Fibroblast of pulmonary artery (primary cell): ENCODE measurements at regions not wholly inside any gene's neighbourhood (a gene's known extent, or its start where the extent isn't known, plus 50 kb on each side); places are given as distances from the start of the nearest gene placed in this dataset.

ENCODE experiments used
- DNase-seq: peaks from one replicate; pipeline ENCODE4 v3.0.0-alpha.2; 2010; ENCODE audit warnings: low read depth
- H3K4me3 ChIP-seq: replicated peaks from 2 replicates; pipeline ENCODE4 v1.5.1; 2011; ENCODE audit warnings: low read depth, mild to moderate bottlenecking, control low read depth, low read length, moderate library complexity
- TF ChIP-seq, protein P1 (sequence below): IDR thresholded peaks from 2 replicates; pipeline ENCODE4 v1.5.1; 2011; ENCODE audit warnings: mild to moderate bottlenecking, control low read depth, low read length, inconsistent platforms; ENCODE audit errors: missing control alignments

DNA sequence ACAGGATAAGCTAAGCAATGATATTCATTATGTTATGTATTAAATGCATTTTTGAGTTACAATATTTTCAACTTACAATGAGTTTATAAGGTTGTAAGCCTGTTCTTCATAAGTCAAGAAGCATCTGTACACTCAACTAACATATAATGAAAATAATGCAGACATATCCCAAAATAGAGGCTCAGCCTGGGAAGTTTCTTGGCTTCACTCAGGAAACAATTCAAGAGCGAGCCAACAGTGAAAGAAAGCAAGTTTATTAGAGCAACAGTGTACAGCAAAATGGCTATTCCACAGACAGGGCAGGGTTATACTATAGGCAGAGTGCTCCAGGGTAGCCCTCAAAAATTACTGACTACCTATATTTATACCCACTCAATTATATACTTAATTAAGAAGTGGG lies 1581.8 kb downstream of the HACE1 start:
- DNase-seq, result no peak
- no peak overlapping the region for H3K4me3 ChIP-seq
- TF ChIP-seq, protein P1, sequence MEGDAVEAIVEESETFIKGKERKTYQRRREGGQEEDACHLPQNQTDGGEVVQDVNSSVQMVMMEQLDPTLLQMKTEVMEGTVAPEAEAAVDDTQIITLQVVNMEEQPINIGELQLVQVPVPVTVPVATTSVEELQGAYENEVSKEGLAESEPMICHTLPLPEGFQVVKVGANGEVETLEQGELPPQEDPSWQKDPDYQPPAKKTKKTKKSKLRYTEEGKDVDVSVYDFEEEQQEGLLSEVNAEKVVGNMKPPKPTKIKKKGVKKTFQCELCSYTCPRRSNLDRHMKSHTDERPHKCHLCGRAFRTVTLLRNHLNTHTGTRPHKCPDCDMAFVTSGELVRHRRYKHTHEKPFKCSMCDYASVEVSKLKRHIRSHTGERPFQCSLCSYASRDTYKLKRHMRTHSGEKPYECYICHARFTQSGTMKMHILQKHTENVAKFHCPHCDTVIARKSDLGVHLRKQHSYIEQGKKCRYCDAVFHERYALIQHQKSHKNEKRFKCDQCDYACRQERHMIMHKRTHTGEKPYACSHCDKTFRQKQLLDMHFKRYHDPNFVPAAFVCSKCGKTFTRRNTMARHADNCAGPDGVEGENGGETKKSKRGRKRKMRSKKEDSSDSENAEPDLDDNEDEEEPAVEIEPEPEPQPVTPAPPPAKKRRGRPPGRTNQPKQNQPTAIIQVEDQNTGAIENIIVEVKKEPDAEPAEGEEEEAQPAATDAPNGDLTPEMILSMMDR, result no peak

DNA sequence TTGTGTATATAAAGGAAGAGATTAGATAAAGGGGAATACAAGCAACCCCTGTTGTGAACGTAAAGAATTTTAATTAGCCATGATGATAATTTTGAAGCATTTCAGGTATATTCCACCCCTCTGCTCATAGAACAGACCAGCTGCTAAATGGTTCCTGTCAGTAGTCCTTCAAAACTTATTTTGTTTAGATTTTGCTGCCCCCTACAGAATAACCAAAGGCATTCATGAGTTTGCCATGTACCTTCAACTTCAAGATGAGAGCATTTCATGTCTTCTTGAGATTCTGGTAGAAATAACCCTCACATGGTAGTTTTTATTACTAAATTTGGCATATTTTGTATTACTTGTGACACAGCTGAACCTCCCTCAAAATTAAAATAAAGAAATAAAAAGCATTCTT lies 1586.7 kb downstream of the HACE1 start:
- TF ChIP-seq, protein P1, result peak; percentile 15
- peak; percentile 1 for DNase-seq
- no peak overlapping the region for H3K4me3 ChIP-seq

DNA sequence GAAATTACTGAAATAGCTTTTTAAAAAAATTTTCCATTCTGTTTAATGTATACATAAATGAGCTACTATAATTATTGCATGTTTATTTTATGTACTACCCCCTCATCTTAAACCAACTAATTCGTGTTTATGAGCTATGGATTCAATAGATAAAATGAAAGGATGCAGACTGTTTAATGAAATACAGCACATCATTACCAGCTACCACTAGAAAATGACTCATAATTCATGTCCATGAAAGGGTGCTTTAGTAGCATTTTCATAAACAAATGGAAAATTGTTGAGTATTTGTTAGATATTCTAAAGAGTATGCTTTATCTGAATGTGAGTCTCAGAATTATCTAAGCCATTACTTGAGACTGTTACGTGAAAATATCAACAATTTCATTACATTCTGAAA lies 1590.1 kb downstream of the HACE1 start:
- TF ChIP-seq, protein P1, result no peak
- DNase-seq, result no peak
- H3K4me3 ChIP-seq, result no peak overlapping the region

DNA sequence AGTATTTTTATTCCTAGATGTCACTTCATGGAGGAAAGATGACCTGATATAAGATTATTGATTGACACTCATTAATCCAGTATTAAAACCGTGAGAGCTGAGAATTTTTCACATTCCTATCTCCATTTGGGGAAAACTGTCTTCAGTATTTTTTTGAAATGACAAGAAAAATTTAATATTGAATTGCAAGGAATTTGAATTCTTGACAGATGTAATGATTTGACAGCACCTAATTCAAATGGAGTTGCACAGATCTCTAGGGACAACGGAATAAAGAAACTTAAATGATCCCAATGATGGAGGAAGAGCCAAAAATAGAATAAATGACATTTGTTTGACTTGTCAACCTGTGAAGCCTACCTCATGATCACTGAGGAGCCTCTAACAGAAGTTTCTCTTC lies 1591.4 kb downstream of the HACE1 start:
- TF ChIP-seq, protein P1, result no peak
- H3K4me3 ChIP-seq, result no peak overlapping the region
- no peak for DNase-seq

DNA sequence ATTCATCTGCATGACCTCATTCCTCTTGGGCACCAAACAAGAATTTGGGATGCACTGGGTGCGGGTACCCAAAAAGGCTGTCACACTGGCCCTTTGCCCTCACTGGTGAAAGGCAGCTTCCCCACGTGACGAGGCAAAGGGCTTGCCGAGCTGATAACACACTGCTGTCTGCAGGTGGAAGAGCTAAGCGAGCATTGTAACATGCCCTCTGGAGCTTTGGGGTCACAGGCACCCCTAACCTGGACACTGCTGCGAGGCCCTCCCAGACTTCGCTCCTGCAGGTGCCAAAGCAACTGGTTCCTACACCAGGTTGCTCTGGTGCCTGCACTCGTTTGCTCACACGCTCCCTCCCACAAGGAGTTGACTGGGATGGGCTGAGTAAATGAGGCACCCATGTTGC lies 1595.7 kb downstream of the HACE1 start:
- no peak overlapping the region for H3K4me3 ChIP-seq
- TF ChIP-seq, protein P1, result no peak
- DNase-seq, result no peak

DNA sequence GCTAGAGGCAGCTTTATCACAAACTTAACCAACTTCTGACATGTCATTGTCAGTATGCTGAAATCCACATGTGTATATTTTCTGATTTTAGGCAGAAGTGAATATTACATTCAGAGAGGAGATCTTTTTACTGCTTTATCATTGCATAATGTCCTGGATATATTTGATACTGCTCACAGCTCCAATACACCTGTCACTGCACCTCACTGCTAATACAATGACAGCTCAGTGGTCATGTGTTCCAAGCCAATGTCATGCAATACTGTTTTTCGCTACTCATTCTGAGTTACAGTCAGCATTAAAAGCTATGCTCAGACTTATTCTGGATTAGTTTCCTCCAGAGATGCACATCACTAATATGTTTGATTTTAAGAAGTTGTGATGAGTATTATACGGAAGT lies 1604.6 kb downstream of the HACE1 start:
- DNase-seq, result no peak
- H3K4me3 ChIP-seq, result no peak overlapping the region
- TF ChIP-seq, protein P1, result no peak

DNA sequence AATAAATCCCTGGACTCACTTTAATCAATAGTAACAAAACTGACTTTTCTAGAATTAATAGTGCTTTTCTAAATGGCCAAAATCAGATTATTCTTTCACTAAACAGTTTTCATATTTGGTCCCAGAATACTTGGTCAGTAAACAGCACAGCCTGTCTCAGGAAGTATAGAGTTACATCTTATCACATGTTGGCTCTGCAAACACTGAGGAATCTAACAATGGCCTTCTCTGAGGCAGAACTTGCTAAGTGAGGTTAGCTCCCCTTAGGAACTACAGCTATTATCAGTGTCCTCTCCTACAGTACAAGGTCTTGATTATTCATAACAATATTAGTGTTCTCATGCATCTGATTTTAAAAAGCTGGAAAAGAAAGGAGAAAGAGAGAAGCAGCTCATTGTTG lies 1622.8 kb downstream of the HACE1 start:
- DNase-seq, result no peak
- TF ChIP-seq, protein P1, result no peak

More for the DNA sequence above, 1622.8 kb downstream of the HACE1 start:
- H3K4me3 ChIP-seq, result no peak overlapping the region
